Gastrocnemius medialis (tissue), 4 donors: ENCODE measurements at regions not wholly inside any gene's neighbourhood (a gene's known extent, or its start where the extent isn't known, plus 50 kb on each side); places are given as distances from the start of the nearest gene placed in this dataset.

Experiments used
- ATAC-seq, 2 donors: fragments of 150-250 bp; one replicate each; pipeline ENCODE4 v1.9.1; 2016
- DNase-seq, 2 donors: peaks; one replicate each; pipeline ENCODE4 v3.0.0-alpha.2; 2019
- H3K27ac ChIP-seq, 4 donors: fragments of 200-600 bp; sonication (generic); 1 replicate in 1 of 4; 2 replicates in 3 of 4; pipeline ENCODE4 v1.5.1; 2016 to 2018; ENCODE audit warnings: mild to moderate bottlenecking in 2 of 4, moderate library complexity in 1 of 4
- H3K27me3 ChIP-seq, 3 donors: fragments of 200-600 bp; sonication (generic) in 2 of 3; 1 replicate in 1 of 3; 2 replicates in 2 of 3; pipeline versions ENCODE4 v1.5.1 to v1.6.0; 2016 to 2019; ENCODE audit warnings: mild to moderate bottlenecking in 1 of 3, moderate library complexity in 1 of 3
- H3K36me3 ChIP-seq, 2 donors: fragments of 200-600 bp; sonication (generic) in 1 of 2; one replicate each; pipeline ENCODE4 v1.5.1; 2017 to 2018
- H3K4me1 ChIP-seq, 2 donors: fragments of 200-600 bp; sonication (generic) in 1 of 2; one replicate each; pipeline ENCODE4 v1.5.1; 2016 to 2017; ENCODE audit warnings: mild to moderate bottlenecking in 2 of 2
- H3K4me3 ChIP-seq, 4 donors: fragments of 200-600 bp; sonication (generic) in 3 of 4; 1 replicate in 1 of 4; 2 replicates in 3 of 4; pipeline ENCODE4 v1.5.1; 2016 to 2019; ENCODE audit warnings: mild to moderate bottlenecking in 2 of 4
- H3K9me3 ChIP-seq, 3 donors: fragments of 200-600 bp; sonication (generic) in 2 of 3; 1 replicate in 1 of 3; 2 replicates in 2 of 3; pipeline ENCODE4 v1.5.1; 2016 to 2019
- POLR2A ChIP-seq, 2 donors: fragments of 450-650 bp; IDR thresholded peaks; one replicate each; pipeline ENCODE4 v1.6.1; 2017; ENCODE audit warnings: antibody characterized with exemption in 2 of 2, mild to moderate bottlenecking in 2 of 2, moderate library complexity in 2 of 2
- in situ Hi-C, 4 donors: fragments of 200-750 bp; cut with MboI; loops; one replicate each; pipeline versions ENCODE4 v1.15.0 to v1.8.0; 2017; ENCODE audit warnings: low sequenced_read_pairs in 4 of 4
- intact Hi-C: fragments of 100-400 bp; cut with DNase I; formaldehyde crosslinking; loops from one replicate; pipeline ENCODE4 v1.15.1; 2023; ENCODE audit warnings: low total_unique reads
- TF ChIP-seq, protein P1 (sequence below), 5 experiments: fragments of 450-650 bp in 3 of 5; fragments of 200-600 bp in 2 of 5; sonication (generic) in 2 of 5; IDR thresholded peaks in 4 of 5; conservative IDR thresholded peaks in 1 of 5; 1 replicate in 4 of 5; 2 replicates in 1 of 5; pipeline ENCODE4 v1.5.1; 2016 to 2019; ENCODE audit warnings: antibody characterized with exemption in 5 of 5, mild to moderate bottlenecking in 3 of 5, moderate library complexity in 3 of 5

DNA sequence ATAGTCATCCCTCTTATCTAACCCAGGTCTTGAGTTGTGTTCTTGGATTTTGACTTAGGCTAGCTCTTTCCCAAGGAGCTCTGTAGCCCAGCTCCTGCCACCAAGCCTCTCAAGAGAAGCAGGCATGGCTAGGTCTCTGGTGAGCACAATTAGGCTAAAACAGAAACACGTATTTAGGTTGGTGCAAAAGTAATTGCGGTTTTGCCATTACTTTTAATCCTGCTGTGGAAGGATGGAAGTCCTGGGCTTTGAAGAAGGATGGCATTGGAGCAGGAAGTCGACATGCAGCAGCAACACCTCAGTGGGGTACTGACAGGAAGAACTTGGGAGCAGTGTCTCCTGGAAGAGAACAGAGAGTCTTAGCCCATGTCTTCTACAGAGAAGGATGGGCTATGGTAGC is 80.0 kb upstream of the CCDC190 start:
- no peaks in the 10 kb centered on the region for H3K9me3 ChIP-seq
- TF ChIP-seq, protein P1, sequence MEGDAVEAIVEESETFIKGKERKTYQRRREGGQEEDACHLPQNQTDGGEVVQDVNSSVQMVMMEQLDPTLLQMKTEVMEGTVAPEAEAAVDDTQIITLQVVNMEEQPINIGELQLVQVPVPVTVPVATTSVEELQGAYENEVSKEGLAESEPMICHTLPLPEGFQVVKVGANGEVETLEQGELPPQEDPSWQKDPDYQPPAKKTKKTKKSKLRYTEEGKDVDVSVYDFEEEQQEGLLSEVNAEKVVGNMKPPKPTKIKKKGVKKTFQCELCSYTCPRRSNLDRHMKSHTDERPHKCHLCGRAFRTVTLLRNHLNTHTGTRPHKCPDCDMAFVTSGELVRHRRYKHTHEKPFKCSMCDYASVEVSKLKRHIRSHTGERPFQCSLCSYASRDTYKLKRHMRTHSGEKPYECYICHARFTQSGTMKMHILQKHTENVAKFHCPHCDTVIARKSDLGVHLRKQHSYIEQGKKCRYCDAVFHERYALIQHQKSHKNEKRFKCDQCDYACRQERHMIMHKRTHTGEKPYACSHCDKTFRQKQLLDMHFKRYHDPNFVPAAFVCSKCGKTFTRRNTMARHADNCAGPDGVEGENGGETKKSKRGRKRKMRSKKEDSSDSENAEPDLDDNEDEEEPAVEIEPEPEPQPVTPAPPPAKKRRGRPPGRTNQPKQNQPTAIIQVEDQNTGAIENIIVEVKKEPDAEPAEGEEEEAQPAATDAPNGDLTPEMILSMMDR (IDR thresholded peaks at IDR 0.05 in 4 of 5, conservative IDR thresholded peaks at IDR 0.05 in 1 of 5), result no peak
- TF ChIP-seq POLR2A (IDR thresholded peaks at IDR 0.05), result no peak
- no peak overlapping the region for H3K27ac ChIP-seq
- no peaks in the 10 kb centered on the region for H3K36me3 ChIP-seq
- H3K4me1 ChIP-seq, result peaks cover 16 to 30% of the 10 kb centered on the region in 2 donors
- intact Hi-C loops, result no loop called here
- ATAC-seq (no peak), DNase-seq (no peak)
- no peak overlapping the region for H3K4me3 ChIP-seq
- no peaks in the 10 kb centered on the region for H3K27me3 ChIP-seq
- in situ Hi-C loops, result no loop called here

DNA sequence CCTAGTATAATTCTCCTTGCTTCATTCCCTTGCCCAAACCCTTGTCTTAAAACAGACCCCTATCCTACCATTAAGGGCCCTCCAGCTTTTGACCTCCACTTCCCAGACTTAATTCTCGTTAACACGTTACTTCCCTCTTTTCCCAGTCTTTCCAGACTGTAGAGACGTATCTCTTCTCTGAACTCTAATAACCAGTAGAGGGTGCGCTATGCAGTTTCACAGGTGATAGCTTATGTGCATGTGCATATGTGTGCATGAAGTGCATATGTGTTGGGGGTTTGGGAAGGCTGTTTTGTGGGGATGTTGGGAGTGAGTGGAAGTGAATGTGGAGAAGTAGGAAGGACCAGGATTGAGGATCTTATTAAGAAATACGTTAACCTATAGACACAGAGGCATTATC is 78.1 kb upstream of the CCDC190 start:
- intact Hi-C loops, result no loop called here
- Histone ChIP-seq H3K4me1 (peaks cover 16 to 20% of the 10 kb centered on the region in 2 donors), H3K9me3 (no peaks in the 10 kb centered on the region), H3K36me3 (no peaks in the 10 kb centered on the region), H3K27me3 (no peaks in the 10 kb centered on the region), H3K27ac (no peak overlapping the region), H3K4me3 (no peak overlapping the region)
- DNase-seq (no peak), ATAC-seq (no peak)
- TF ChIP-seq, protein P1 (IDR thresholded peaks at IDR 0.05 in 4 of 5, conservative IDR thresholded peaks at IDR 0.05 in 1 of 5), result no peak
- in situ Hi-C loops, result no loop called here

DNA sequence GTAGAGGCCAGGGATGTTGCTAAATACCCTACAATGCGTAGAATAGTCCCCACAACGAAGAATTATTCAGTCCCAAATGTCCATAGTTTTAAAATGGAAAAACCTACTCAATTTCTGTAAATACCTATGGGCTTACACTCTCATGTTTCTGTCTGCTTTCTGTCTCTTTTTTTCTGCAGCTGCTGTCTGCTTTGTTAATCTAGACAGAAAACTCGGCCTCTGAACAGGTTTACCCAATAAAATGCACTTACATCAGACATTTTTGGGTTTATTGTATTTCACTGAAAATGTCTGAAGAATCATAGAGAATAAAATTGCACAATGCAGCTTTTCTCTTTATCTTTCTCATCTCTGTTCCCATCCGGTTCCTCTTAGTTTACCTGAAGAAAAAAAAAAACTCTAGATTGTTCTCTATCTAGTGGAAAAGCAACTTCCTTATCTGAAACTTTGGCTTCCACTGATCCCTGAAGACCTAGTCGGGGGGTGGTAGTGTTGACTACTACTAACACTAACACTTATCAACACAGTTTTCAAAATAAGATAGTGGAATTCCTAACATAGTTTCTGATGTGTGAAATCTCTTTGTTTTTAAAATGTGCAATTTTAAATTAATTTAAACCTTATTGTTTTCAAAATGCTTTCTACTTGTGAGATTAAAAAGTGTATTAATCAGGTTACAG is 76.9 kb upstream of the CCDC190 start:
- H3K27me3 ChIP-seq, result no peaks in the 10 kb centered on the region
- H3K4me1 ChIP-seq, result peaks cover 5 to 10% of the 10 kb centered on the region in 2 donors
- H3K9me3 ChIP-seq, result no peaks in the 10 kb centered on the region
- H3K36me3 ChIP-seq, result no peaks in the 10 kb centered on the region
- no peak overlapping the region for H3K27ac ChIP-seq
- in situ Hi-C loops (no loop called here), intact Hi-C loops (no loop called here)
- DNase-seq (no peak), ATAC-seq (no peak)
- H3K4me3 ChIP-seq, result no peak overlapping the region
- TF ChIP-seq POLR2A (IDR thresholded peaks at IDR 0.05), result no peak
- TF ChIP-seq, protein P1 (IDR thresholded peaks at IDR 0.05 in 4 of 5, conservative IDR thresholded peaks at IDR 0.05 in 1 of 5), result no peak

DNA sequence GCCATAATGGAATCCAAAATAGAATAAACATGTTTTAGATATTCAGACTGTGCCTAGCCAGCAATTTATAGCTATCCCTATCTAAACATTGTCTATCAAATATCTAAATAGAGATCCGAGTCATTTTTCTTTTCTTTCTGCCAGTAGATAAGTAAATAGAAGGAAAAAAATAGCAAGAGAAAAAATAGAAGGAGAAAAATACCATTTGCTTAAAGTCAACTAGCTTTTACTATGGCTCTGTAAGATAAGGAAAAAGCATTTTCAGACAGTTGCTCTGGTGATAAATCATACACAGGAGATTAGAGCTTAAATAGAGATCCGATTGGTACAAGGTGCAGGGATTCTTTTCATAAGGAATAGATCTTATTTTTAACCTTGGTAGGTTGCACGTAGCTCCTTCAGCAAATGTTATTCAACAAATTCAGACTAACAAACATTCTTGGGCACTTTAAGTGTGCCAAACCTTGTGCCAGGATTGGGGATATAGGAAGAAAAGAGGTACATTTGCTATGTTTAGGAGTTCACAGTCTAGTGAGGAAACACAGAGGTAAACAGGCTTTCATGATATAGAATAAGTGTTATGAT is 70.1 kb upstream of the CCDC190 start:
- TF ChIP-seq, protein P1 (IDR thresholded peaks at IDR 0.05 in 4 of 5, conservative IDR thresholded peaks at IDR 0.05 in 1 of 5), result no peak
- TF ChIP-seq POLR2A (IDR thresholded peaks at IDR 0.05), result no peak
- intact Hi-C loops (no loop called here), in situ Hi-C loops (no loop called here)
- peaks cover 15 to 16% of the 10 kb centered on the region in 2 donors for H3K4me1 ChIP-seq
- DNase-seq (no peak), ATAC-seq (no peak)
- no peaks in the 10 kb centered on the region for H3K27me3 ChIP-seq
- H3K27ac ChIP-seq, result no peak overlapping the region
- H3K9me3 ChIP-seq, result no peaks in the 10 kb centered on the region
- no peak overlapping the region for H3K4me3 ChIP-seq
- no peaks in the 10 kb centered on the region for H3K36me3 ChIP-seq
